ENCODE measurements at regions not wholly inside any gene's neighbourhood (a gene's known extent, or its start where the extent isn't known, plus 50 kb on each side); places are given as distances from the start of the nearest gene placed in this dataset.

DNA sequence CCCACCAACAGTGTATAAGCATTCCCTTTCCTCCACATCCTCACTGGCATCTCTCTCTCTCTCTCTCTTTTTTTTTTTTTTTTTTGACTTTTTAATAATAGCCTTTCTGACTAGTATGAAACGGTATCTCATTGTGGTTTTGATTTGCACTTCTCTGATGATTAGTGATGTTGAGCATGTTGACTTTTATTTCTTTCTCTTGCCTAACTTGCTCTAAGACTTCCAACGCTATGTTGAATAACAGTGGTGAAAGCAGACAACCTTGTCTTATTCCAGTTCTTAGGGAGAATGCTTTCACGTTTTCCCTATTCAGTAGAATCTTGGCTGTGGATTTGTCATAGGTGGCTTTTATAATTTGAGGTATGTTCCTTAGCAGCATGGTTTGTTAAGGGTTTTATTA lies 249.4 kb upstream of the MDFIC2 start:
- DNase-seq (ENCODE audit: low read depth), result no peak
- TF ChIP-seq, protein P1, sequence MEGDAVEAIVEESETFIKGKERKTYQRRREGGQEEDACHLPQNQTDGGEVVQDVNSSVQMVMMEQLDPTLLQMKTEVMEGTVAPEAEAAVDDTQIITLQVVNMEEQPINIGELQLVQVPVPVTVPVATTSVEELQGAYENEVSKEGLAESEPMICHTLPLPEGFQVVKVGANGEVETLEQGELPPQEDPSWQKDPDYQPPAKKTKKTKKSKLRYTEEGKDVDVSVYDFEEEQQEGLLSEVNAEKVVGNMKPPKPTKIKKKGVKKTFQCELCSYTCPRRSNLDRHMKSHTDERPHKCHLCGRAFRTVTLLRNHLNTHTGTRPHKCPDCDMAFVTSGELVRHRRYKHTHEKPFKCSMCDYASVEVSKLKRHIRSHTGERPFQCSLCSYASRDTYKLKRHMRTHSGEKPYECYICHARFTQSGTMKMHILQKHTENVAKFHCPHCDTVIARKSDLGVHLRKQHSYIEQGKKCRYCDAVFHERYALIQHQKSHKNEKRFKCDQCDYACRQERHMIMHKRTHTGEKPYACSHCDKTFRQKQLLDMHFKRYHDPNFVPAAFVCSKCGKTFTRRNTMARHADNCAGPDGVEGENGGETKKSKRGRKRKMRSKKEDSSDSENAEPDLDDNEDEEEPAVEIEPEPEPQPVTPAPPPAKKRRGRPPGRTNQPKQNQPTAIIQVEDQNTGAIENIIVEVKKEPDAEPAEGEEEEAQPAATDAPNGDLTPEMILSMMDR (IDR thresholded peaks at IDR 0.05; ENCODE audit: insufficient read depth, low read length, poor library complexity, severe bottlenecking), result no peak

DNA sequence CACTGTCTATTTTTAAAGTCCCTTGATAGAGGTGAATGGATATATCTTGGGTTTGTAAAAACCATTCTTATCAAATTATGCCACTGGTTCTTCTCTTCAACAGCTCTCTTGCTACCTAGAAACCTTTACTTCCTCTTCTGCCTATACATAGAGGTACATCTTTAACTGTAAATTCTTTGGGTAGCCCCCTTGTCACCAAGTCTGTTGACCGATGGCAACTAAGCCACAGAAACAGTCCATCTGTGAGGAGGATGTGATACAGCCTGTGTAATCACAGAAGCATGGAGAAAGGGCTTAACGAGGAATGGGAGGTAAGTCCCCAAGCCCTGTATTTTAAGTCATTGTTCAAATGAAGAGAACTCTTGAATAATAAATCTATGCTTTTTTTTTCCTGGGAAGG lies 246.5 kb upstream of the MDFIC2 start:
- H3K36me3 ChIP-seq (ENCODE audit: control insufficient read depth, insufficient read depth, low read length), result no peaks in the 10 kb centered on the region
- DNase-seq (ENCODE audit: low read depth), result no peak
- TF ChIP-seq, protein P1 (IDR thresholded peaks at IDR 0.05; ENCODE audit: insufficient read depth, low read length, poor library complexity, severe bottlenecking), result no peak
- no peak overlapping the region for H3K4me3 ChIP-seq (ENCODE audit: low read depth, low read length)
- no peaks in the 10 kb centered on the region for H3K27me3 ChIP-seq (ENCODE audit: control insufficient read depth, insufficient read depth, low read length)

More for the DNA sequence above, 249.4 kb upstream of the MDFIC2 start:
- Histone ChIP-seq H3K36me3 (ENCODE audit: control insufficient read depth, insufficient read depth, low read length) (no peaks in the 10 kb centered on the region), H3K27me3 (ENCODE audit: control insufficient read depth, insufficient read depth, low read length) (no peaks in the 10 kb centered on the region), H3K4me3 (ENCODE audit: low read depth, low read length) (no peak overlapping the region)

DNA sequence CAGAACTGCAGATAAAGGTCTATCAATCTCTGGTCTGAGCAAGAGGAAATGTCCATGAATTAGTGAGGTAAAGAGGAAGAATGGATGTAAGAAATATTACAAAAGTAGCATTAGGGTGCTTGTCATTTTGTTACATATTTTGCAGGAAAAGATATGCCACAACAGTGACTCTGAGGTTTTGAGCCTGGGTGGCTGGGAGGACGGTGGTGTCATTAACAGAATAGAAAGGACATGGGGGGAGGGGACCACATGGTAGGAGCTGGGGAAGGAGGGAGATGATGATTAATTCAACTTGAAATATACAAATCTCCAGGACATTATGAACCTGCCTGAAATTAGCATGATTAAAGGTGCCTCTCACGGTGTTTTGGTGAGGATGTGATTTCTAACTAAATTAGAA lies 245.5 kb upstream of the MDFIC2 start:
- Histone ChIP-seq H3K27me3 (ENCODE audit: control insufficient read depth, insufficient read depth, low read length) (no peaks in the 10 kb centered on the region), H3K36me3 (ENCODE audit: control insufficient read depth, insufficient read depth, low read length) (no peaks in the 10 kb centered on the region), H3K4me3 (ENCODE audit: low read depth, low read length) (no peak overlapping the region)
- TF ChIP-seq, protein P1 (IDR thresholded peaks at IDR 0.05; ENCODE audit: insufficient read depth, low read length, poor library complexity, severe bottlenecking), result no peak
- DNase-seq (ENCODE audit: low read depth), result no peak

DNA sequence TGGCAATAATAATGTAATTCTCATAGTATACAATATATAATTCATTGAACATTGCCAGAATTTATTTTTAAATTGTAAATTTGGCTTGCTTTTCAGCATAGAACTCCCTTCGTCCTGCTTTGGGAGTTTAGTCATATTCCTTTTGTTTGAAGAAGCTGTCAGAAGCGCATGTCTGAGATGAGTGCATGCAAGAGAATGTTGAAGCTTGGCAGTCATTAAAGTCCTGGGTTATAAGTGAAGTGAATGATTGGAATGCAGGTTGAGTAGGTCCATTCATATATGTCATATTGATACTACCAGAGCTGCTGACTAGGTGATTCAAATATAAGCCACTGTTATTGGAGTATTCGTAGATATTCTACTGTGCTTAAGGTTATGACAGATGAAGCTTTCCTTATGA lies 243.6 kb upstream of the MDFIC2 start:
- Histone ChIP-seq H3K27me3 (ENCODE audit: control insufficient read depth, insufficient read depth, low read length) (no peaks in the 10 kb centered on the region), H3K4me3 (ENCODE audit: low read depth, low read length) (no peak overlapping the region), H3K36me3 (ENCODE audit: control insufficient read depth, insufficient read depth, low read length) (no peaks in the 10 kb centered on the region)
- TF ChIP-seq, protein P1 (IDR thresholded peaks at IDR 0.05; ENCODE audit: insufficient read depth, low read length, poor library complexity, severe bottlenecking), result no peak
- no peak for DNase-seq (ENCODE audit: low read depth)

DNA sequence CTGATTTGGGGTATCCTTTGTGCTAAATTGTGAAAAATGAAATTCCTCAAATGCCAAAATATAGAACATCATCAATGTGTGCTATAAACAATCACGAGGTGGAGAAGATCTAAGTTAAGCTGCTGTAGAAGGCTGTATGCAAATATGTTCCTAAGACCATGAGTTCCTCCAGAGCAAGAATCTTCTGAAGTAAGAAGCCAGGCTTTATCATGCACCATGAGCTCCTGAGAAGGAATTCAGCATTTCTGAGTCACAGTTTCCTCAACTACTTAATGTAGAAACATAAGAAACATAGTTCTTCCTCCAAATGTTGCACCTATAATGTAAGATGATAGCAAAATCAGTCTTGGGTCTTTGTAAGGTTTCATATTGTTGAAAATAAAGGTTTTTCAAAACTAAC lies 241.7 kb upstream of the MDFIC2 start:
- no peak for DNase-seq (ENCODE audit: low read depth)

More for the DNA sequence above, 241.7 kb upstream of the MDFIC2 start:
- Histone ChIP-seq H3K36me3 (ENCODE audit: control insufficient read depth, insufficient read depth, low read length) (no peaks in the 10 kb centered on the region), H3K4me3 (ENCODE audit: low read depth, low read length) (no peak overlapping the region), H3K27me3 (ENCODE audit: control insufficient read depth, insufficient read depth, low read length) (no peaks in the 10 kb centered on the region)
- TF ChIP-seq, protein P1 (IDR thresholded peaks at IDR 0.05; ENCODE audit: insufficient read depth, low read length, poor library complexity, severe bottlenecking), result no peak
